GM18498 (cell line): ENCODE measurements at regions not wholly inside any gene's neighbourhood (a gene's known extent, or its start where the extent isn't known, plus 50 kb on each side); places are given as distances from the start of the nearest gene placed in this dataset.
"Not testable (repeated sequence)": the region's sequence is repeated elsewhere in the genome, so short reads cannot be mapped to it uniquely, and the experiment has no call there.

Experiments
- ATAC-seq: cut with Tn5 transposase; IDR thresholded peaks from one replicate; pipeline ENCODE4 v1.9.1; 2021; ENCODE audit warnings: mild to moderate bottlenecking, moderate library complexity; ENCODE audit not compliant: unreplicated experiment

GRCh38 chr2:16396171-16396570 is 269.5 kb downstream of the CYRIA start:
- ATAC-seq = no peak

DNA sequence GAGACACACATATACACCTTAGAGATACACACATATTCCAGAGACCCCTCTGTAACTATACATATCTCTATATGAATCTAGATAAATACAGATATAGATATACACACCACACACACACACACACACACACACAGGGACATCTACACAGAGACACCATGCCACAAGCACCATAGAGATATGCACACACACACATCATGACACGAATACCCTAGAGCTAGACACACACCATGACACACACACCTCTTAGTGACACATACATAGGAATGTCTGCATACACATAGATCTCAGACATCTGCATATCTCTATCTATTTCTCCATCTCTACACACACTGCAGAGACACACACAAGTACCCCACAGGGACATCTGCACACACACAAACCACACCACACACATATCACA is 270.0 kb downstream of the CYRIA start:
- ATAC-seq = no peak

DNA sequence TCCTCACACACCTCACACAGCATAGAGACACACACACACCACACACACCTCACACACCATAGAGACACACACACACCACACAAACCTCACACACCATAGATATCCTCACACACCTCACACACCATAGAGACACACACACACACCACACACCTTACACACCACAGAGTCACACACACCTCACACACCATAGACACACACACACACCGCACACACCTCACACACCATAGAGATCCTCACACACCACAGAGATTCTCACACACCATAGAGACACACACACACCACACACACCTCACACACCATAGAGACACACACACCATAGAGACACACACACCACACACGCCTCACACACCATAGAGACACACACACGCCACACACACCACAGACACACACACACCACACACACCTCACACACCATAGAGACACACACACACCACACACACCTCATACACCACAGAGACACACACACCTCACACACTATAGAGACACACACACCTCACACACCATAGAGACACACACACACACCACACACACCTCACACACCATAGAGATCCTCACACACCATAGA is 270.6 kb downstream of the CYRIA start:
- ATAC-seq = no peak

DNA sequence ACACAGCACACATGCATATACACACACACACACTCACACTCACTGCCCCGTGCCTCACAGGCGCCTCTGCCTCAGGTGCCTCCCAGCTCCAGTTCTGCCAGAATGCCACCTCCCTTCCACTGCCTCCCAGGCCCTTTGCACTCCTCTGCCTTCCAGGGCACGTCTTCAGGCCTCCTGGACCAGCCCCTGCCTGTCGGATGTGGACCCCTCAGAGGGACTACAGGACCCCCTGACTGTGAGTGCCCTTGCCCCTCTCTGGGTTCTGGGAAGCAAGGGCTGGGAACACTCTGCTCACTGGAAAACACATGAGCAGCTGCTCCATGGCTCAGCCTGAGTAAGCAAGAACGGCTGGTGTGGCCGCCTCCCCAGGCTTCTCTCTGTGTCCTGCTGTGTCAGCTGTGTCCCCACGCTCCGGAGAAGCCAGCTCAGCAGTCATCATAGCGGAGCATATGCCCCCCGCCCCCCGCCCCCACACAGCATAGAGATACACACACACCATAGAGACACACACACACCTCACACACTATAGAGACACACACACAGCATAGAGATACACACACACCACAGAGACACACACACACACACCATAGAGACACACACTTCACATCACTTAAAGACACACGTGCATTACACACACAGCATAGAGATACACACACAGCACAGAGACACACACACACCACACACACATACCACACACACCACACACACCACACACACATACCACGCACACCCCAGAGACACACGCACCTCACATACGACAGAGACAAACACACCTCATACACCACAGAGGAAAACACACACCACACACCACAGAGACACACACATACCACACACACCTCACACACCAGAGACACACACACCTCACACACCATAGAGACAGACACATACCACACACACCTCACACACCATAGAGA is 271.3 kb downstream of the CYRIA start:
- no peak for ATAC-seq

GRCh38 chr2:16393500-16394071 is 272.0 kb downstream of the CYRIA start:
- no peak for ATAC-seq

DNA sequence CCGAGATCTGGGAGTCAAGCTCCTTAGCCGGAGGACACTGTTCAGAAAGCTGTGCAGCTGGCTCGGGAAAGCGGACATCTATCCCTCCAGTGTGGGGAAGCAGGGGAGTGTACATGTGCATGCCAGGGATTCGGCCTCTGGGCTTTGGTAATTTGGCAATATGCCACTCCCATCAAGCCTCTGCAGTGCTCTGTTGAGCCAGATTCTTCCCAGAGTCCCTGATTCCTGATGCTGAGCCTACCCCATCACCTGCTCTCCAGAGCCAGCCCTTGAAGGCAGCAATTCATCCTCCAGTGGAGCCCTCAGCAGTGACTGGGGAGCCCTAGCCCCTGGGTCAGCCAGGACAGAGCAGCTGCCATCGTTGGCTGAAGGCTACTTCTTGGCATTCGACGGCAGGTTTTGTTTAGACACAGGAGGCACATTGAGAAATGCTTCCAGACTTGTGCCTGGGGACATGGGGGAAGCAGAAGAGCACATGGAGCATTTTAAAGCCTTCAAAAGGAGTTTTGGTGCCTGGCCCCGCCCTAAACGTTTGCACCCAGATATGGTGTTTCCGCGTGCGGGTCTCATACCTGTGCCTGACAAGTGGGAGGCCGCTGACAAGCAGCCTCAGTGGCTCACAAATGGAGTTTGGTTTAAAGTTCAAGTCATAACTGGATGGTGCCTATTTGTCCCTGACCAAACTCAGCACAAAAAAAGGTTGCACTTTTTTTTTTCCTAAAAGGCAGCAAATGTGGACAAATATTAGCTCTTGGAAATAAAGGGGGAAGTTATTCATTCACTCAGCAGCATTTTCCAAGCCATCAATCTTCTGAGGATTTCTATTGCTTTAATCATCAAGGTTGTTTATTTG is 272.8 kb downstream of the CYRIA start:
- ATAC-seq = no peak

DNA sequence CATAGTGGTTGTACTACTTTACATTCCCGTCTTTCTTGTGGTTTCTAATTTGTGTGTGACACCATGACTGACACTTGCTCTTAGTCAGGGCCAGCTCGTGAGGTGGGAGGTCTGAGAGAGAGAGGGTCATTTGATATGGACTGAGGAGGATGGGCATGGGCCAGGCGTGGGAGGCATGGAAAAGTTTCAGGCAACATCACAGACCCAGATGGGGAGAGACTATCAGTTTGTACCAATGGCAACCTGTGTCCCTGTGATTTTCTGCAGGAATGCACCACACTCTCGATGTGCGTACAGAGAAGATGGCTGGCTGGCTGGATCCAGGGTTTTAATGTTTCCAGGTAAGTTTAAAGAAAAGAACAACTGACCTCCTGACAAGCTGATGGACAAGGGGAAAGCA is 273.6 kb downstream of the CYRIA start:
- ATAC-seq = no peak

DNA sequence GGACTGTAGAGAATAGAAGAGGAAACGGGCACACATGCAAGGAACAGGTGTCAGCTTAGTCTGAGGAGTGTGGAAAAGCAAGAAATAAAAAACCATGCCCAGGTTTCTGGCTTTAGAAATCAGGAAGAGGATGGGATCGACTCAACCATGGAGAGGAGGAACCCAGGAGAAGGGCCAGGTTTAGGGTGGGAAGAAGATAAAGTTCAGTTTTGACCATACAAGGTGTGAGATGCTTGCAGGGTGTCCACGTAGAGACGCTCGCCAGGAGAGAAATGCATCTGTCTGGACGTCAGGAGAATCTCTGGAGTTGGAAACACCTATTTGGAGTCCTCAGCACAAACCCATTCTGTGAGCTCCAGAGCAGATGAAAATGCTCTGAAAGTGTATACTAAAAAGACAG is 275.1 kb downstream of the CYRIA start:
- no peak for ATAC-seq

DNA sequence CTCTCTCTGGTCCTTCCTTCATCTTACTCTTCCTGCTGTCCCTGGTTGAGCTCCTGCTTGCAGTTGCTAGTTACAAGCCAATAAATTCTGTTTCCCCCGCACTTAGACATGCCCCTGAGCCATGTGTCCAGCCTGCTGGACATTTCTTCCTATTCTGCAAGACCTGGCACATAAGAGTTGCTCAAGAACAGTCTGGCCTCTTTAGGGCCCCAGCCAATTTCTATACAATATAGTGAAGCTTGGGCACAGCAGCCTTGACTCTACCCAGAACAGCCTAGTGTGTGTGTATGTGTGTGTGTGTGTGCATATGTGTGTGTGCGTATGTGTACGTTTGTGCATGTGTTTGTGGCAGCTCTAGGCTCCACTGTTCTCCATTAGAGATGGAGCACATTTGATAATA is 276.0 kb downstream of the CYRIA start:
- ATAC-seq = no peak

- ATAC-seq = not testable (repeated sequence)
Measured at GRCh38 chr2:16388199-16388830, 277.3 kb downstream of the CYRIA start.

DNA sequence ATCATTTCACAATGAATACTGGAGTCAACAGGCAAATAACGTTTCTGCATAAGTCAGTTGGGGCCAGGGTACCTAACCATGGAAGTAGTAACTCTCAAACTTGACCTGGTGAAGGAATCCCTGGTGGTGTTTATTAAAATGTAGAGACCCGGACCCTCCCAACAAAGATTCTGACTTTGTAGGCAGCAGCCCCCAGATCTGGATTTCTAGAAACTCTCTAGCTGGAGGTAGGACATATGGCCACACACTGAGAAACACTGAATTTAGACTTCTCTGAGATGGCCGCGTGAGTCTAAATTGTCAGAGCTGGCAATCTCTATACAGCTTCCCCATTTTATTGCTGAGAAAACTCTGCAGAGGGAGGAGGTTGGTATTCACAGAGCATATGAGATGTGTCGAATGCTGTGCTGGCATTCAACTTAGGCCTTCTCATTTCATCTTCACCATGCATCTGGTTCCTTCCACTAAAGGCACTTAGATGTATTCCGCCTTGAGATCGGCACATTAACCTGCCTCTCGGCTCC is 278.1 kb downstream of the CYRIA start:
- no peak for ATAC-seq

GRCh38 chr2:16386431-16386830 is 279.2 kb downstream of the CYRIA start:
- ATAC-seq = no peak

GRCh38 chr2:16386031-16386430 is 279.6 kb downstream of the CYRIA start:
- ATAC-seq = no peak

- no peak for ATAC-seq
Measured at GRCh38 chr2:16385341-16385740, 280.3 kb downstream of the CYRIA start.

DNA sequence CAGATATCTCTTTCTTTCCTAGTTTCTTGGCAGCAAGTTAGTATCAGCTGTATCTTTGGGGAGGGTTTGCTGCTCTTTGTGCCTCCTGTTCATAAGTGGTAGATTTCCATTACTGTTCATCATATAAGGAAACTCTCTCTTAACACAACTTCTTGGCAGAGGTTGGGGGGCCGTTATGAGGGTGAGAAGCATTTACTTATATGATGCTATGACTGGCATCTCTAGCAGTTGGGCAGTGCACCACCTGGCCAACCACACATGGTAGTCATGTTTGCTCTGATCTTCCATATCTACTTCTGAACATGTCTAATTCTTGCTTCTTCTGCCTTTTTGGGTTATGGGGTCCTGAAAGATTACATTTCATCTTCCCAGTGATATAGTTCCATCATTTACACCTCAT is 282.2 kb downstream of the CYRIA start:
- ATAC-seq = no peak

- no peak for ATAC-seq
Measured at GRCh38 chr2:16382451-16382850, 283.2 kb downstream of the CYRIA start.

GRCh38 chr2:16381511-16381910 is 284.1 kb downstream of the CYRIA start:
- no peak for ATAC-seq

- not testable (repeated sequence) for ATAC-seq
Measured at GRCh38 chr2:16379901-16380300, 285.7 kb downstream of the CYRIA start.

- not testable (repeated sequence) for ATAC-seq
Measured at GRCh38 chr2:16379061-16379460, 286.6 kb downstream of the CYRIA start.

DNA sequence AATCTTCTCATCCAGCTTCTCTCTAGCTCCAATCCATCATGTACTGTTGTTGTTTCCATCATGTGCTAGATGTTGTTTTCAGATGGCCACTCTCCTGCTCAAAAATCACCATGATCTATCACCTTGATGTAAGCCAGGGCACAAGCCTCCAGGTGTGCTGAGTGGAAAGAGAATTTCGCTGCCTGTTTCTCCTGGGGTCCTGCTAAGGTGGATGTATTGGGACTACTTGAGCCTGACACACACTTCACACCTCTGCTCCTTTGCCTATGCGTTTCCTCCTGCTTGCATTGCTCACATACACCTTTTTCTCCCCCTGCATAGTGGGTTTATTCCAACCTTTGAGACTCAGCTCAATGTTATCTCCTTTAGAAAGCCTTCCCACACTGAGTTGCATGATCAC is 287.6 kb downstream of the CYRIA start:
- ATAC-seq = no peak

DNA sequence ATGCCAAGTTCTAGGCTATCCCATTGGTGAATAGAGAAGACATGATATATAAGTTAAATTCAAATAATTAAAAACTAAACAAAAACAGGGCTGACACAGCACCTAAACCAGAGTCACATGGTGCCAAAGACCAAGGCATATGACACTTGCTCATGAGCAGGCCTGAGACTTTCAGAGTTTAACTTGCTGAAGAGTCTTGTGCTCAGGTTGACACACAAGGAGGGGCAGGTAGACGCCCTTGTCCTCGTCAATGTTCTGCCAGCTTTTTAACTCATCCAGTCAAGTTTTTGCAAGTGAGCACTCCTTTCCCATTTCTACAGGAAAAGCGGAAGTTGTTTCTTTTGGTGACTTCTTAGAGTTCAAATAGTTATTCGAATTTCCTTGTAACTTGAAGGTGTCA is 289.7 kb downstream of the CYRIA start:
- ATAC-seq = no peak
